OCI-LY1 (cell line): ENCODE measurements at regions not wholly inside any gene's neighbourhood (a gene's known extent, or its start where the extent isn't known, plus 50 kb on each side); places are given as distances from the start of the nearest gene placed in this dataset.

Source experiments
- CTCF ChIP-seq: fragments of 200-600 bp; sonication (generic), shearing (Covaris generic); IDR thresholded peaks from 2 replicates; pipeline ENCODE4 v1.5.1; 2017; ENCODE audit warnings: mild to moderate bottlenecking, antibody characterized with exemption, low read length, moderate library complexity, mixed read lengths
- EZH2 ChIP-seq: fragments of 200-600 bp; sonication (generic), shearing (Covaris generic); IDR thresholded peaks from 2 replicates; pipeline ENCODE4 v1.8.0; 2017; ENCODE audit warnings: borderline replicate concordance, mixed run types, mild to moderate bottlenecking, antibody characterized with exemption, low read length, moderate library complexity, mixed read lengths

DNA sequence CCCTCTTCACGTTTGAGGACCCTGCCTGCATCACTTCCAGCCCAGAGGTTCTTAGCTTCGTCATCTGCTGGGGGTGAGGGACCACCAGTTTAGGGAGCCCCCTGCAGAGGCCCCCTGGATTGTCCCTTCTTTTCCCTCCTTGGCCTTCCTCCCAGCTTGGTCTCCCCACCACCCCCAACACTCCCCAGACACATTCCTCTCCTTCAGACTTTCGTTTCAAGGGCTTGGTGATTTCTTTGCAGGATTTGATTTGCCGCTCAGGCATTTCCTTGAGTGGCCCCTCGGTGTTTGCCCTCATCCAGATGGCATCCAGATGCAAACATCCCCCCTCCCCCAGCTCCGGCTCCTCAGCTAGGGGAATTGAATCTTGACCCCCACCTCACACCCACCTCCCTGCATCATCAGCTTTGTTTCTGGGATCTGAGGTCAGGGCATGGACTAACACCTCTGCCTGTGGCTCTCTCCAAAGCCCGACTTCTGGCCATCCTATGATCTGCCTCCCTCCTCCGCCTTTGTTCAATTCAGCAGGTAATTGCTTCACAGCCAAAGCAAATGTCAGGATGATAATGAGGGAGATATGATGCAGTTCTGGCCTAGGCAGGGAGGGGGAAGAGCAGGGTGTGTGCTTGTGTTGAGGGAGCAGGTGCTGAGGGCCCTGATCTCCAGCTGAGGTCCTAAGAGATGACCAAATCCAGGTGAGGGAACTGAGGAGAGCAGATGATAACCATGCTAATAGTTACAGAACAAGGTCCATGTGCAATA is 141.5 kb downstream of the VEGFA start:
- TF ChIP-seq CTCF: no peak
- TF ChIP-seq EZH2: no peak
